GM12878 (cell line): ENCODE measurements at regions not wholly inside any gene's neighbourhood (a gene's known extent, or its start where the extent isn't known, plus 50 kb on each side); places are given as distances from the start of the nearest gene placed in this dataset.

ENCODE experiments used
- ATAC-seq: fragments of 200-7000 bp; cut with Tn5 transposase; 3 replicates; pipeline ENCODE4 v1.9.1; 2020; ENCODE audit warnings: mild to moderate bottlenecking, moderate library complexity
- BruUV-seq: library from RNA; stranded (reverse); fragments of 400-500 nt; replicated peaks from 2 replicates; lab custom pipeline; 2021; lab: Mats Ljungman, UMichigan
- CTCF ChIA-PET: fragments of 300-600 bp; sonication (Branson Sonifier 250); formaldehyde crosslinking; extraction: SDS; loops from one replicate; lab custom pipeline; 2021; ENCODE audit warnings: inconsistent platforms; lab: Yijun Ruan, JAX
- POLR2A ChIA-PET: fragments of 350-600 bp; formaldehyde crosslinking; extraction: SDS; loops from one replicate; lab custom pipeline; 2021; ENCODE audit warnings: inconsistent platforms; lab: Charles Lee
- RAD21 ChIA-PET: fragments of 300-600 bp; sonication (Branson Sonifier 250); formaldehyde crosslinking; loops from one replicate; lab custom pipeline; 2023; ENCODE audit warnings: antibody characterized with exemption; ENCODE audit not compliant: unreplicated experiment; lab: Charles Lee
- SMC1A ChIA-PET: fragments of 300-600 bp; sonication (Branson Sonifier 250); formaldehyde crosslinking; loops from one replicate; lab custom pipeline; 2023; ENCODE audit not compliant: unreplicated experiment, uncharacterized antibody; lab: Charles Lee
- DNase-seq: peaks from one replicate; pipeline ENCODE4 v3.0.0-alpha.2; 2011; ENCODE audit warnings: low read depth, low spot score
- FAIRE-seq: peaks from 3 replicates; lab custom pipeline; 2011; peaks lifted over from hg19 to GRCh38; lab: Jason Lieb, UNC
- H2AFZ ChIP-seq: 2 replicates; pipeline ENCODE4 v1.6.0; 2011; ENCODE audit warnings: low read depth, low read length, control low read depth; ENCODE audit not compliant: control insufficient read depth
- H3K27ac ChIP-seq: 2 replicates; pipeline ENCODE4 v1.5.1; 2011; ENCODE audit warnings: control low read depth; ENCODE audit not compliant: control insufficient read depth, insufficient read depth
- H3K27me3 ChIP-seq, 2 experiments: replicated peaks in 1 of 2; 2 replicates each; pipeline versions ENCODE4 v1.6.0 to v1.6.1; 2011; ENCODE audit warnings: low read length in 1 of 2; ENCODE audit not compliant: control insufficient read depth in 2 of 2, insufficient read depth in 2 of 2
- H3K36me3 ChIP-seq, 2 experiments: 2 replicates each; pipeline ENCODE4 v1.5.1; 2011; ENCODE audit warnings: low read length in 1 of 2; ENCODE audit not compliant: control insufficient read depth in 2 of 2, insufficient read depth in 2 of 2
- H3K4me1 ChIP-seq: 2 replicates; pipeline ENCODE4 v1.6.1; 2011; ENCODE audit warnings: mild to moderate bottlenecking, low read length, moderate library complexity, mixed read lengths; ENCODE audit not compliant: control insufficient read depth, insufficient read depth
- H3K4me2 ChIP-seq: 2 replicates; pipeline ENCODE4 v1.6.0; 2011; ENCODE audit warnings: control low read depth; ENCODE audit not compliant: control insufficient read depth, insufficient read depth
- H3K4me3 ChIP-seq: fragments of 200-600 bp; sonication (generic); 2 replicates; pipeline ENCODE4 v1.5.1; 2016
- H3K79me2 ChIP-seq: 2 replicates; pipeline ENCODE4 v1.6.0; 2011; ENCODE audit warnings: low read length; ENCODE audit not compliant: control insufficient read depth, insufficient read depth
- H3K9ac ChIP-seq: 2 replicates; pipeline ENCODE4 v1.8.0; 2011; ENCODE audit warnings: low read length, control low read depth, mixed read lengths; ENCODE audit not compliant: control insufficient read depth, insufficient read depth
- H3K9me3 ChIP-seq: replicated peaks from 3 replicates; pipeline ENCODE4 v1.5.1; 2011; ENCODE audit warnings: mild to moderate bottlenecking, low read length; ENCODE audit not compliant: control insufficient read depth, insufficient read depth
- H4K20me1 ChIP-seq: 2 replicates; pipeline ENCODE4 v1.6.0; 2011; ENCODE audit not compliant: control insufficient read depth, insufficient read depth
- BACH1 ChIP-seq: fragments of 450-650 bp; IDR thresholded peaks from 2 replicates; pipeline ENCODE4 v1.6.1; 2017; ENCODE audit warnings: mild to moderate bottlenecking, borderline replicate concordance
- BCL11A ChIP-seq: IDR thresholded peaks from 2 replicates; pipeline ENCODE4 v1.6.1; 2011; ENCODE audit warnings: low read depth, low read length
- E2F8 ChIP-seq: fragments of 450-650 bp; IDR thresholded peaks from 2 replicates; pipeline ENCODE4 v1.6.1; 2018; ENCODE audit warnings: mild to moderate bottlenecking, low read depth, moderate library complexity; ENCODE audit not compliant: partially characterized antibody
- FOXK2 ChIP-seq: fragments of 450-650 bp; IDR thresholded peaks from 2 replicates; pipeline ENCODE4 v1.6.1; 2017; ENCODE audit warnings: mild to moderate bottlenecking, moderate library complexity
- FOXM1 ChIP-seq: IDR thresholded peaks from 2 replicates; pipeline ENCODE4 v1.6.1; 2012; ENCODE audit warnings: low read depth, mild to moderate bottlenecking, inconsistent platforms, low read length, moderate library complexity
- JUNB ChIP-seq: IDR thresholded peaks from 2 replicates; pipeline ENCODE4 v1.6.1; 2016; ENCODE audit warnings: antibody characterized with exemption, mild to moderate bottlenecking
- LARP7 ChIP-seq: fragments of 450-650 bp; IDR thresholded peaks from 2 replicates; pipeline ENCODE4 v1.6.1; 2017; ENCODE audit warnings: mild to moderate bottlenecking
- MEF2A ChIP-seq: IDR thresholded peaks from 2 replicates; pipeline ENCODE4 v1.6.1; 2011; ENCODE audit warnings: low read depth, mild to moderate bottlenecking, low read length, moderate library complexity; ENCODE audit not compliant: insufficient read depth
- NFYA ChIP-seq: IDR thresholded peaks from 2 replicates; pipeline ENCODE4 v1.6.1; 2011; ENCODE audit warnings: low read depth, mild to moderate bottlenecking, low read length, improper control_type of control experiment, borderline replicate concordance
- PBX3 ChIP-seq: IDR thresholded peaks from 2 replicates; pipeline ENCODE4 v1.6.1; 2011; ENCODE audit warnings: mild to moderate bottlenecking, low read depth, low read length, moderate library complexity; ENCODE audit not compliant: insufficient replicate concordance
- PML ChIP-seq: IDR thresholded peaks from 2 replicates; pipeline ENCODE4 v1.6.1; 2012; ENCODE audit warnings: low read length, inconsistent platforms
- RAD51 ChIP-seq: fragments of 450-650 bp; IDR thresholded peaks from 2 replicates; pipeline ENCODE4 v1.6.1; 2016; ENCODE audit warnings: moderate library complexity, mild to moderate bottlenecking, inconsistent platforms
- RB1 ChIP-seq: fragments of 450-650 bp; formaldehyde crosslinking; IDR thresholded peaks from 2 replicates; pipeline ENCODE4 v1.6.1; 2017; ENCODE audit warnings: mild to moderate bottlenecking, borderline replicate concordance
- SP1 ChIP-seq: IDR thresholded peaks from one replicate; pipeline ENCODE4 v1.6.1; 2011; ENCODE audit warnings: low read depth, low read length
- STAT1 ChIP-seq: fragments of 450-650 bp; conservative IDR thresholded peaks from 2 replicates; pipeline ENCODE4 v1.6.1; 2014; ENCODE audit warnings: antibody characterized with exemption, mild to moderate bottlenecking
- STAT3 ChIP-seq: IDR thresholded peaks from 2 replicates; pipeline ENCODE4 v1.6.1; 2011; ENCODE audit warnings: low read depth, low read length, improper control_type of control experiment
- TARDBP ChIP-seq: IDR thresholded peaks from 2 replicates; pipeline ENCODE4 v1.6.1; 2016; ENCODE audit warnings: borderline replicate concordance
- USF2 ChIP-seq: IDR thresholded peaks from 2 replicates; pipeline ENCODE4 v1.6.1; 2011; ENCODE audit warnings: low read depth, low read length, improper control_type of control experiment, borderline replicate concordance
- WRNIP1 ChIP-seq: IDR thresholded peaks from 2 replicates; pipeline ENCODE4 v1.6.1; 2011; ENCODE audit warnings: low read depth, low read length, improper control_type of control experiment, borderline replicate concordance
- YY1 ChIP-seq: IDR thresholded peaks from 2 replicates; pipeline ENCODE4 v1.6.1; 2011; ENCODE audit warnings: low read depth, mild to moderate bottlenecking, low read length
- WGBS: methylation state at CpG from one replicate; pipeline ENCODE4 v1.1.6; 2016; ENCODE audit warnings: low lambda C conversion rate; ENCODE audit not compliant: insufficient replicate concordance, insufficient coverage; ENCODE audit errors: missing lambda C conversion rate; 5-methylcytosine and 5-hydroxymethylcytosine counted together
- in situ Hi-C: fragments of 300-500 bp; cut with MboI; formaldehyde crosslinking; loops from 9 replicates; pipeline ENCODE4 v1.14.3; 2018; ENCODE audit warnings: mixed read lengths
- intact Hi-C: fragments of 100-400 bp; cut with micrococcal nuclease; formaldehyde crosslinking; loops from one replicate; pipeline ENCODE4 v1.14.2; 2022; ENCODE audit not compliant: unreplicated experiment

- no peak for TF ChIP-seq PML
- TF ChIP-seq SP1, result no peak
- TF ChIP-seq STAT1, result no peak
- TF ChIP-seq E2F8, result no peak
- TF ChIP-seq FOXK2, result no peak
Observed at GRCh38 chr7:68429411-68430117, 1168.7 kb upstream of the AUTS2 start (continued).

- FAIRE-seq (no peak), ATAC-seq (no peak), DNase-seq (no peak)
- Histone ChIP-seq H3K9ac (no peak overlapping the region), H4K20me1 (no peaks in the 10 kb centered on the region), H3K27me3 (no peaks in the 10 kb centered on the region), H3K4me1 (no peaks in the 10 kb centered on the region), H3K4me2 (no peak overlapping the region), H3K4me3 (no peak overlapping the region), H3K36me3 (no peaks in the 10 kb centered on the region), H3K27ac (no peak overlapping the region), H3K79me2 (no peaks in the 10 kb centered on the region), H2AFZ (no peak overlapping the region), H3K9me3 (no peaks in the 10 kb centered on the region; the same call in 2 of the 3 replicates)
- WGBS, result 30% methylated on average over 4 of the region's 4 CpGs
- ChIA-PET SMC1A (no interaction called here), CTCF (no interaction called here), POLR2A (interaction anchor here (0.5 kb wide), 1 partner anchor 377 kb away, joined by 5 read pairs; no protein-coding TSS in a partner anchor), RAD21 (no interaction called here)
- in situ Hi-C loops, result no loop called here
- intact Hi-C loops, result no loop called here
- BruUV-seq, result no TSS peak
- no peak for TF ChIP-seq BACH1
- TF ChIP-seq USF2, result no peak
- no peak for TF ChIP-seq FOXM1
- no peak for TF ChIP-seq BCL11A
- no peak for TF ChIP-seq RAD51
- no peak for TF ChIP-seq PBX3
- no peak for TF ChIP-seq WRNIP1
- no peak for TF ChIP-seq NFYA
- TF ChIP-seq STAT3, result no peak
- TF ChIP-seq JUNB, result no peak
- no peak for TF ChIP-seq TARDBP
- no peak for TF ChIP-seq RB1
- TF ChIP-seq MEF2A, result no peak
- no peak for TF ChIP-seq YY1
- no peak for TF ChIP-seq LARP7
Observed at GRCh38 chr7:68432585-68432984, 1165.7 kb upstream of the AUTS2 start.
